ENCODE measurements at regions not wholly inside any gene's neighbourhood (a gene's known extent, or its start where the extent isn't known, plus 50 kb on each side); places are given as distances from the start of the nearest gene placed in this dataset.

GRCh38 chr6:37114612-37115011 is 55.3 kb upstream of the PIM1 start:
- TF ChIP-seq, protein P1, sequence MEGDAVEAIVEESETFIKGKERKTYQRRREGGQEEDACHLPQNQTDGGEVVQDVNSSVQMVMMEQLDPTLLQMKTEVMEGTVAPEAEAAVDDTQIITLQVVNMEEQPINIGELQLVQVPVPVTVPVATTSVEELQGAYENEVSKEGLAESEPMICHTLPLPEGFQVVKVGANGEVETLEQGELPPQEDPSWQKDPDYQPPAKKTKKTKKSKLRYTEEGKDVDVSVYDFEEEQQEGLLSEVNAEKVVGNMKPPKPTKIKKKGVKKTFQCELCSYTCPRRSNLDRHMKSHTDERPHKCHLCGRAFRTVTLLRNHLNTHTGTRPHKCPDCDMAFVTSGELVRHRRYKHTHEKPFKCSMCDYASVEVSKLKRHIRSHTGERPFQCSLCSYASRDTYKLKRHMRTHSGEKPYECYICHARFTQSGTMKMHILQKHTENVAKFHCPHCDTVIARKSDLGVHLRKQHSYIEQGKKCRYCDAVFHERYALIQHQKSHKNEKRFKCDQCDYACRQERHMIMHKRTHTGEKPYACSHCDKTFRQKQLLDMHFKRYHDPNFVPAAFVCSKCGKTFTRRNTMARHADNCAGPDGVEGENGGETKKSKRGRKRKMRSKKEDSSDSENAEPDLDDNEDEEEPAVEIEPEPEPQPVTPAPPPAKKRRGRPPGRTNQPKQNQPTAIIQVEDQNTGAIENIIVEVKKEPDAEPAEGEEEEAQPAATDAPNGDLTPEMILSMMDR (conservative IDR thresholded peaks at IDR 0.05; ENCODE audit: low read length): no peak
- no peak for TF ChIP-seq EZH2phosphoT487 (IDR thresholded peaks at IDR 0.05; ENCODE audit: borderline replicate concordance)

All from Loucy (cell line).